ENCODE measurements at regions not wholly inside any gene's neighbourhood (a gene's known extent, or its start where the extent isn't known, plus 50 kb on each side); places are given as distances from the start of the nearest gene placed in this dataset.
A peak's percentile ranks its signal among the peaks of the same experiment; 100 is the strongest.
"Not testable (repeated sequence)": the region's sequence is repeated elsewhere in the genome, so short reads cannot be mapped to it uniquely, and the experiment has no call there.

- no peak for DNase-seq
Observed at GRCh38 chr15:70576696-70577095, 186.7 kb downstream of the UACA start.

- DNase-seq = no peak
Observed at GRCh38 chr15:70576276-70576675, 187.1 kb downstream of the UACA start.

- peak; percentile 56 for DNase-seq
Observed at GRCh38 chr15:70575231-70576226, 187.8 kb downstream of the UACA start.

- not testable (repeated sequence) for DNase-seq
Observed at GRCh38 chr15:70574325-70574724, 189.0 kb downstream of the UACA start.

GRCh38 chr15:70573121-70573850 is 190.1 kb downstream of the UACA start:
- no peak for DNase-seq

GRCh38 chr15:70569714-70570231 is 193.6 kb downstream of the UACA start:
- DNase-seq = no peak

- DNase-seq = no peak
Observed at GRCh38 chr15:70569091-70569713, 194.2 kb downstream of the UACA start.

- no peak for DNase-seq
Observed at GRCh38 chr15:70566989-70567388, 196.4 kb downstream of the UACA start.

GRCh38 chr15:70566047-70566835 is 197.1 kb downstream of the UACA start:
- DNase-seq = peak; percentile 46

GRCh38 chr15:70563561-70564095 is 199.7 kb downstream of the UACA start:
- DNase-seq = no peak

GRCh38 chr15:70562906-70563305 is 200.5 kb downstream of the UACA start:
- no peak for DNase-seq

GRCh38 chr15:70561885-70562284 is 201.5 kb downstream of the UACA start:
- no peak for DNase-seq

- DNase-seq = no peak
Observed at GRCh38 chr15:70560617-70561328, 202.6 kb downstream of the UACA start.

- DNase-seq = peak; percentile 57
Observed at GRCh38 chr15:70559265-70560239, 203.8 kb downstream of the UACA start.

- DNase-seq = no peak
Observed at GRCh38 chr15:70558406-70559264, 204.7 kb downstream of the UACA start.

- no peak for DNase-seq
Observed at GRCh38 chr15:70557521-70558258, 205.7 kb downstream of the UACA start.

GRCh38 chr15:70556779-70557178 is 206.6 kb downstream of the UACA start:
- DNase-seq = no peak

Data from right kidney (tissue), 1 donor.